ENCODE measurements at regions not wholly inside any gene's neighbourhood (a gene's known extent, or its start where the extent isn't known, plus 50 kb on each side); places are given as distances from the start of the nearest gene placed in this dataset.

GRCh38 chr1:105997516-105997915, 1059.0 kb upstream of the PRMT6 start:
- intact Hi-C loops (cut with DNase I) = no loop called here
- ATAC-seq = no peak
- no peak for DNase-seq

- intact Hi-C loops (cut with DNase I) = no loop called here
- DNase-seq (no peak), ATAC-seq (no peak)
Measured at GRCh38 chr1:106022312-106022902, 1034.1 kb upstream of the PRMT6 start.

GRCh38 chr1:106027871-106028270, 1028.6 kb upstream of the PRMT6 start:
- ATAC-seq (no peak), DNase-seq (no peak)
- intact Hi-C loops (cut with DNase I) = no loop called here

- intact Hi-C loops (cut with DNase I) = no loop called here
- ATAC-seq (no peak), DNase-seq (no peak)
Measured at GRCh38 chr1:106037526-106037925, 1018.9 kb upstream of the PRMT6 start.

GRCh38 chr1:106038260-106038659, 1018.2 kb upstream of the PRMT6 start:
- DNase-seq = no peak
- intact Hi-C loops (cut with DNase I) = no loop called here
- ATAC-seq = no peak

GRCh38 chr1:106043971-106044370, 1012.5 kb upstream of the PRMT6 start:
- intact Hi-C loops (cut with DNase I) = no loop called here
- no peak for DNase-seq
- no peak for ATAC-seq

- intact Hi-C loops (cut with DNase I) = no loop called here
- no peak for DNase-seq
- no peak for ATAC-seq
Measured at GRCh38 chr1:106047210-106047609, 1009.3 kb upstream of the PRMT6 start.

- intact Hi-C loops (cut with DNase I) = no loop called here
Measured at GRCh38 chr1:106049595-106049994, 1006.9 kb upstream of the PRMT6 start.

GRCh38 chr1:106055855-106056254, 1000.6 kb upstream of the PRMT6 start:
- DNase-seq (no peak), ATAC-seq (no peak)
- intact Hi-C loops (cut with DNase I) = no loop called here

More at GRCh38 chr1:106049595-106049994, 1006.9 kb upstream of the PRMT6 start:
- no peak for ATAC-seq
- DNase-seq = no peak

GRCh38 chr1:106061586-106062495, 994.6 kb upstream of the PRMT6 start:
- intact Hi-C loops (cut with DNase I) = no loop called here
- no peak for ATAC-seq

GRCh38 chr1:106063510-106063909, 993.0 kb upstream of the PRMT6 start:
- no peak for ATAC-seq
- DNase-seq = no peak
- intact Hi-C loops (cut with DNase I) = no loop called here

More at GRCh38 chr1:106061586-106062495, 994.6 kb upstream of the PRMT6 start:
- no peak for DNase-seq

GRCh38 chr1:106072909-106073600, 983.4 kb upstream of the PRMT6 start:
- no peak for DNase-seq
- ATAC-seq = no peak
- intact Hi-C loops (cut with DNase I) = no loop called here

- no peak for ATAC-seq
- intact Hi-C loops (cut with DNase I) = no loop called here
- no peak for DNase-seq
Measured at GRCh38 chr1:106080608-106081325, 975.7 kb upstream of the PRMT6 start.

GRCh38 chr1:106111044-106111443, 945.4 kb upstream of the PRMT6 start:
- ATAC-seq (no peak), DNase-seq (no peak)
- intact Hi-C loops (cut with DNase I) = no loop called here

GRCh38 chr1:106113851-106114250, 942.6 kb upstream of the PRMT6 start:
- intact Hi-C loops (cut with DNase I) = no loop called here
- ATAC-seq = no peak

GRCh38 chr1:106120789-106121188, 935.7 kb upstream of the PRMT6 start:
- no peak for DNase-seq
- no peak for ATAC-seq
- intact Hi-C loops (cut with DNase I) = no loop called here

More at GRCh38 chr1:106113851-106114250, 942.6 kb upstream of the PRMT6 start:
- no peak for DNase-seq

GRCh38 chr1:106121728-106122127, 934.7 kb upstream of the PRMT6 start:
- ATAC-seq = no peak
- intact Hi-C loops (cut with DNase I) = no loop called here
- no peak for DNase-seq

GRCh38 chr1:106134561-106134960, 921.9 kb upstream of the PRMT6 start:
- DNase-seq (no peak), ATAC-seq (no peak)
- intact Hi-C loops (cut with DNase I) = no loop called here

- no peak for DNase-seq
- intact Hi-C loops (cut with DNase I) = no loop called here
- no peak for ATAC-seq
Measured at GRCh38 chr1:106173101-106173500, 883.4 kb upstream of the PRMT6 start.

GRCh38 chr1:106178791-106179190, 877.7 kb upstream of the PRMT6 start:
- ATAC-seq (no peak), DNase-seq (no peak)
- intact Hi-C loops (cut with DNase I) = no loop called here

All from left cardiac atrium (tissue), 4 donors.